ENCODE measurements at regions not wholly inside any gene's neighbourhood (a gene's known extent, or its start where the extent isn't known, plus 50 kb on each side); places are given as distances from the start of the nearest gene placed in this dataset.

DNA sequence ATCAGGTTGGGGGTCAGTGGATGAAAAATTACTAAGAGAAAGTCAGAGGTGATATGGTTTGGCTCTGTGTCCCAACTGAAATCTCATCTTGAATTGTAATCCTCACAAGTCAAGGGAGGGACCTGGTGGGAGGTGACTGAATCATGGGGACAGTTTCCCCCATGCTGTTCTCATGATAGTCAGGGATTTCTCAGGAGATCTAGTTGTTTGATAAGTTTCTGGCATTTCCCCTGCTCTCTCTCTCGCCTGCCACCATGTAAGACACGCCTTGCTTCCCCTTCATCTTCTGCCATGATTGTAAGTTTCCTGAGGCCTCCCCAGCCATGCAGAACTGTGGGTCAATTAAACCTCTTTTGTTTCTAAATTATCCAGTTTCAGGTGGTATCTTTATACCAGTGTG is 945.8 kb upstream of the CRIM1 start:
- DNase-seq (ENCODE audit: low read depth) = no peak
- TF ChIP-seq CTCF (IDR thresholded peaks at IDR 0.05; ENCODE audit: control insufficient read depth, insufficient read depth, low read depth, low read length, missing control alignments) = no peak
- H3K4me3 ChIP-seq (ENCODE audit: control insufficient read depth, low read depth, low read length) = no peak overlapping the region

GRCh38 chr2:35408320-35408719 is 947.3 kb upstream of the CRIM1 start:
- no peak overlapping the region for H3K4me3 ChIP-seq (ENCODE audit: control insufficient read depth, low read depth, low read length)
- no peak for TF ChIP-seq CTCF (IDR thresholded peaks at IDR 0.05; ENCODE audit: control insufficient read depth, insufficient read depth, low read depth, low read length, missing control alignments)
- DNase-seq (ENCODE audit: low read depth) = no peak

GRCh38 chr2:35391736-35392442 is 963.7 kb upstream of the CRIM1 start:
- no peak for TF ChIP-seq CTCF (IDR thresholded peaks at IDR 0.05; ENCODE audit: control insufficient read depth, insufficient read depth, low read depth, low read length, missing control alignments)
- H3K4me3 ChIP-seq (ENCODE audit: control insufficient read depth, low read depth, low read length) = no peak overlapping the region
- no peak for DNase-seq (ENCODE audit: low read depth)

DNA sequence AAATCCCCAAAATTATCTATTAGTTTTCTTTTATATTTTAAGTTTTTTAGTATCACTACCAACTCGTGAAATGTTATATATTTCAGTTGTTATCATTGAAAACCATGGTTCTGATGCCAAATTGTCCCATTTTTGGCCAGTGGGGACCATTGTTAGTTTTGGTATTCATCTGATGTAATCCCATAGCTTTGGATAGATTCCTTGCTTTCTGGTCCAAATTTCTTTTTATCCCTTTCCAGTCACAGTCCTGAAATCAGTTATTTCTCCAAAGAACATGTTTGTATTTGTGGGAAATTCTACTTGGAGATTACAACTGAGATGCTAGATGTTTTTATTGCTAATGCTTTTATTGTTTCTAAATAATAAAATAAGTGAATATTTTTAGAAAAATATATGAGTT is 976.8 kb upstream of the CRIM1 start:
- no peak for TF ChIP-seq CTCF (IDR thresholded peaks at IDR 0.05; ENCODE audit: control insufficient read depth, insufficient read depth, low read depth, low read length, missing control alignments)
- H3K4me3 ChIP-seq (ENCODE audit: control insufficient read depth, low read depth, low read length) = no peak overlapping the region
- DNase-seq (ENCODE audit: low read depth) = no peak

DNA sequence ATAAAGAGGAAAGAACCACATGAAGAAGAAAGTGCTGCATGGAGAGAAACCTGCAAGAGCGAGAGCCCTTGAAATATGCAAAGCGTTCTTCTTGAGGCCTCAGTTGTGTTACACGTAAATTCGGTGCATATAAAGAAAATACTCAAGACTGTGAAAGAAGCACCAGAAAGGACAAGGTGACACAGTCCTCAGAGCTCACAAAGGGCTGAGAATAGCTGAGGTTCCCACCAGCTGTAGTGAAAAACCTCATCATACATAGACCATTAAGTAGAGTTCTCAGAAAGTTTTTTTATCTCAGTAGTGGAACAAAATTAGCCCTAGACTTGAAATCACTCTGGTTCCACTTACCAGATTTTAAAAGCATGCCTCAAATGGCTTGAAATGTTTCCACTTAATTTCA is 980.7 kb upstream of the CRIM1 start:
- no peak overlapping the region for H3K4me3 ChIP-seq (ENCODE audit: control insufficient read depth, low read depth, low read length)
- no peak for DNase-seq (ENCODE audit: low read depth)
- TF ChIP-seq CTCF (IDR thresholded peaks at IDR 0.05; ENCODE audit: control insufficient read depth, insufficient read depth, low read depth, low read length, missing control alignments) = no peak

GRCh38 chr2:35365859-35366258 is 989.7 kb upstream of the CRIM1 start:
- TF ChIP-seq CTCF (IDR thresholded peaks at IDR 0.05; ENCODE audit: control insufficient read depth, insufficient read depth, low read depth, low read length, missing control alignments) = no peak
- no peak overlapping the region for H3K4me3 ChIP-seq (ENCODE audit: control insufficient read depth, low read depth, low read length)
- DNase-seq (ENCODE audit: low read depth) = no peak
